ENCODE measurements at regions not wholly inside any gene's neighbourhood (a gene's known extent, or its start where the extent isn't known, plus 50 kb on each side); places are given as distances from the start of the nearest gene placed in this dataset.
"Not testable (repeated sequence)": the region's sequence is repeated elsewhere in the genome, so short reads cannot be mapped to it uniquely, and the experiment has no call there.

GRCh38 chr5:100364343-100364742 lies 170.8 kb upstream of the FAM174A start:
- not testable (repeated sequence) for H3K9me3 ChIP-seq (ENCODE audit: control insufficient read depth, low read depth, low read length); H3K27me3 ChIP-seq (ENCODE audit: insufficient read depth, low read length); H3K4me2 ChIP-seq (ENCODE audit: insufficient read depth, insufficient read length, low read length); H3K9ac ChIP-seq (ENCODE audit: extremely low read depth, insufficient read length, low read length); H3K56ac ChIP-seq (ENCODE audit: insufficient read length, low read depth, low read length); H2BK5ac ChIP-seq (ENCODE audit: insufficient read length, low read length); H3K36me3 Mint-ChIP-seq (ENCODE audit: insufficient read depth in 1 of 3, low read depth in 3 of 3); H2BK20ac ChIP-seq (ENCODE audit: low read depth, low read length, poor library complexity, severe bottlenecking); H3K23ac ChIP-seq (ENCODE audit: insufficient read length, low read depth, low read length); H3K4ac ChIP-seq (ENCODE audit: low read depth, low read length); H3K4me1 Mint-ChIP-seq; H3K14ac ChIP-seq (ENCODE audit: insufficient read depth, low read length); H3K9me3 Mint-ChIP-seq; H3K4me1 ChIP-seq (ENCODE audit: insufficient read depth, low read length); DNase-seq; H3K18ac ChIP-seq (ENCODE audit: insufficient read length, low read depth, low read length); H2AK5ac ChIP-seq (ENCODE audit: insufficient read length, low read length); H4K91ac ChIP-seq (ENCODE audit: insufficient read length, low read depth, low read length); H3K4me3 Mint-ChIP-seq; H4K5ac ChIP-seq (ENCODE audit: insufficient read length, low read depth, low read length); H2AFZ ChIP-seq (ENCODE audit: low read length); H2BK15ac ChIP-seq (ENCODE audit: low read depth, low read length); H2BK12ac ChIP-seq (ENCODE audit: insufficient read length, low read depth, low read length); H3K27ac ChIP-seq (ENCODE audit: insufficient read length, low read depth, low read length); H3K23me2 ChIP-seq (ENCODE audit: insufficient read length, low read depth, low read length, poor library complexity, severe bottlenecking); H4K20me1 ChIP-seq (ENCODE audit: control insufficient read depth, insufficient read depth, insufficient read length); H3K79me2 ChIP-seq (ENCODE audit: insufficient read depth, low read length); H2BK120ac ChIP-seq (ENCODE audit: low read depth, low read length, poor library complexity, severe bottlenecking); H3K27ac Mint-ChIP-seq; H3K27me3 Mint-ChIP-seq (ENCODE audit: low read depth); H3T11ph ChIP-seq (ENCODE audit: low read length); H3K79me1 ChIP-seq (ENCODE audit: insufficient read depth, low read depth, low read length, poor library complexity, severe bottlenecking); H4K8ac ChIP-seq (replicated peaks; ENCODE audit: insufficient read length, low read depth, low read length)

- H3K79me1 ChIP-seq (ENCODE audit: insufficient read depth, low read depth, low read length, poor library complexity, severe bottlenecking); H3T11ph ChIP-seq (ENCODE audit: low read length); H2BK5ac ChIP-seq (ENCODE audit: insufficient read length, low read length); H2BK12ac ChIP-seq (ENCODE audit: insufficient read length, low read depth, low read length); H3K56ac ChIP-seq (ENCODE audit: insufficient read length, low read depth, low read length); H3K27me3 ChIP-seq (ENCODE audit: insufficient read depth, low read length); H4K20me1 ChIP-seq (ENCODE audit: control insufficient read depth, insufficient read depth, insufficient read length); H3K23me2 ChIP-seq (ENCODE audit: insufficient read length, low read depth, low read length, poor library complexity, severe bottlenecking); H4K91ac ChIP-seq (ENCODE audit: insufficient read length, low read depth, low read length); H3K9ac ChIP-seq (ENCODE audit: extremely low read depth, insufficient read length, low read length); H2BK20ac ChIP-seq (ENCODE audit: low read depth, low read length, poor library complexity, severe bottlenecking); H3K27ac ChIP-seq (ENCODE audit: insufficient read length, low read depth, low read length); H3K14ac ChIP-seq (ENCODE audit: insufficient read depth, low read length); H3K27me3 Mint-ChIP-seq (ENCODE audit: low read depth); H3K9me3 Mint-ChIP-seq; H3K27ac Mint-ChIP-seq; H3K4me1 ChIP-seq (ENCODE audit: insufficient read depth, low read length); H2BK15ac ChIP-seq (ENCODE audit: low read depth, low read length); H2AFZ ChIP-seq (ENCODE audit: low read length); H3K18ac ChIP-seq (ENCODE audit: insufficient read length, low read depth, low read length); DNase-seq; H3K4me1 Mint-ChIP-seq; H3K4me2 ChIP-seq (ENCODE audit: insufficient read depth, insufficient read length, low read length); H3K4ac ChIP-seq (ENCODE audit: low read depth, low read length); H2AK5ac ChIP-seq (ENCODE audit: insufficient read length, low read length); H3K9me3 ChIP-seq (ENCODE audit: control insufficient read depth, low read depth, low read length); H2BK120ac ChIP-seq (ENCODE audit: low read depth, low read length, poor library complexity, severe bottlenecking); H3K36me3 Mint-ChIP-seq (ENCODE audit: insufficient read depth in 1 of 3, low read depth in 3 of 3); H3K79me2 ChIP-seq (ENCODE audit: insufficient read depth, low read length); H4K5ac ChIP-seq (ENCODE audit: insufficient read length, low read depth, low read length); H3K23ac ChIP-seq (ENCODE audit: insufficient read length, low read depth, low read length); H3K4me3 Mint-ChIP-seq; H4K8ac ChIP-seq (replicated peaks; ENCODE audit: insufficient read length, low read depth, low read length): not testable (repeated sequence)
- no CpG with 5 or more reads among the region's 1 CpG for WGBS (ENCODE audit: extremely low coverage, insufficient read length, low lambda C conversion rate)
These were observed 175.2 kb upstream of the FAM174A start for GRCh38 chr5:100359998-100360397.

- H3K4ac ChIP-seq (ENCODE audit: low read depth, low read length); H2AFZ ChIP-seq (ENCODE audit: low read length); H3K4me1 Mint-ChIP-seq; H3K14ac ChIP-seq (ENCODE audit: insufficient read depth, low read length); DNase-seq; H3K56ac ChIP-seq (ENCODE audit: insufficient read length, low read depth, low read length); H2BK20ac ChIP-seq (ENCODE audit: low read depth, low read length, poor library complexity, severe bottlenecking); H4K91ac ChIP-seq (ENCODE audit: insufficient read length, low read depth, low read length); H3K4me3 Mint-ChIP-seq; H3K79me2 ChIP-seq (ENCODE audit: insufficient read depth, low read length); H3K9ac ChIP-seq (ENCODE audit: extremely low read depth, insufficient read length, low read length); H3K27me3 ChIP-seq (ENCODE audit: insufficient read depth, low read length); H3K9me3 Mint-ChIP-seq; H3K18ac ChIP-seq (ENCODE audit: insufficient read length, low read depth, low read length); H3K27ac ChIP-seq (ENCODE audit: insufficient read length, low read depth, low read length); H2BK12ac ChIP-seq (ENCODE audit: insufficient read length, low read depth, low read length); H3K79me1 ChIP-seq (ENCODE audit: insufficient read depth, low read depth, low read length, poor library complexity, severe bottlenecking); H2BK120ac ChIP-seq (ENCODE audit: low read depth, low read length, poor library complexity, severe bottlenecking); H4K8ac ChIP-seq (replicated peaks; ENCODE audit: insufficient read length, low read depth, low read length); H3K23me2 ChIP-seq (ENCODE audit: insufficient read length, low read depth, low read length, poor library complexity, severe bottlenecking); H2BK15ac ChIP-seq (ENCODE audit: low read depth, low read length); H2AK5ac ChIP-seq (ENCODE audit: insufficient read length, low read length); H3K4me1 ChIP-seq (ENCODE audit: insufficient read depth, low read length); H3T11ph ChIP-seq (ENCODE audit: low read length); H3K36me3 Mint-ChIP-seq (ENCODE audit: insufficient read depth in 1 of 3, low read depth in 3 of 3); H4K5ac ChIP-seq (ENCODE audit: insufficient read length, low read depth, low read length); H3K9me3 ChIP-seq (ENCODE audit: control insufficient read depth, low read depth, low read length); H3K23ac ChIP-seq (ENCODE audit: insufficient read length, low read depth, low read length); H3K27me3 Mint-ChIP-seq (ENCODE audit: low read depth); H4K20me1 ChIP-seq (ENCODE audit: control insufficient read depth, insufficient read depth, insufficient read length); H3K27ac Mint-ChIP-seq; H3K4me2 ChIP-seq (ENCODE audit: insufficient read depth, insufficient read length, low read length); H2BK5ac ChIP-seq (ENCODE audit: insufficient read length, low read length): not testable (repeated sequence)
- WGBS (ENCODE audit: extremely low coverage, insufficient read length, low lambda C conversion rate) = no CpG with 5 or more reads among the region's 2 CpGs
These were observed 188.9 kb upstream of the FAM174A start for GRCh38 chr5:100346269-100346668.
